HG03175 (cell line): ENCODE measurements at regions not wholly inside any gene's neighbourhood (a gene's known extent, or its start where the extent isn't known, plus 50 kb on each side); places are given as distances from the start of the nearest gene placed in this dataset.
"Not testable (repeated sequence)": the region's sequence is repeated elsewhere in the genome, so short reads cannot be mapped to it uniquely, and the experiment has no call there.

Source experiments
- ATAC-seq: cut with Tn5 transposase; IDR thresholded peaks from one replicate; pipeline ENCODE4 v1.9.1; 2021; ENCODE audit warnings: mild to moderate bottlenecking, moderate library complexity; ENCODE audit not compliant: unreplicated experiment

- no peak for ATAC-seq
These were observed 138.6 kb downstream of the SPRY1 start for GRCh38 chr4:123535037-123535748.

GRCh38 chr4:123536225-123536624 lies 139.6 kb downstream of the SPRY1 start:
- ATAC-seq = peak; percentile 47

- ATAC-seq = not testable (repeated sequence)
These were observed 141.4 kb downstream of the SPRY1 start for GRCh38 chr4:123537906-123538402.

- ATAC-seq = no peak
These were observed 149.3 kb downstream of the SPRY1 start for GRCh38 chr4:123545667-123546572.

- no peak for ATAC-seq
These were observed 150.0 kb downstream of the SPRY1 start for GRCh38 chr4:123546573-123547060.

GRCh38 chr4:123547216-123548165 lies 150.9 kb downstream of the SPRY1 start:
- no peak for ATAC-seq

- ATAC-seq = no peak
These were observed 156.7 kb downstream of the SPRY1 start for GRCh38 chr4:123553279-123553678.

- ATAC-seq = no peak
These were observed 157.4 kb downstream of the SPRY1 start for GRCh38 chr4:123553733-123554637.

- no peak for ATAC-seq
These were observed 158.2 kb downstream of the SPRY1 start for GRCh38 chr4:123554801-123555232.

- no peak for ATAC-seq
These were observed 158.7 kb downstream of the SPRY1 start for GRCh38 chr4:123555233-123555806.

GRCh38 chr4:123555807-123556273 lies 159.2 kb downstream of the SPRY1 start:
- ATAC-seq = no peak

GRCh38 chr4:123556526-123556925 lies 159.9 kb downstream of the SPRY1 start:
- no peak for ATAC-seq

GRCh38 chr4:123557857-123558536 lies 161.4 kb downstream of the SPRY1 start:
- ATAC-seq = no peak

- ATAC-seq = no peak
These were observed 162.3 kb downstream of the SPRY1 start for GRCh38 chr4:123558865-123559264.

- ATAC-seq = no peak
These were observed 163.6 kb downstream of the SPRY1 start for GRCh38 chr4:123559955-123560871.

- no peak for ATAC-seq
These were observed 164.9 kb downstream of the SPRY1 start for GRCh38 chr4:123561525-123561924.

- no peak for ATAC-seq
These were observed 166.6 kb downstream of the SPRY1 start for GRCh38 chr4:123562994-123563750.
